SK-N-SH (cell line): ENCODE measurements at regions not wholly inside any gene's neighbourhood (a gene's known extent, or its start where the extent isn't known, plus 50 kb on each side); places are given as distances from the start of the nearest gene placed in this dataset.

ENCODE experiments used
- CTCF ChIA-PET: fragments of 300-600, 350-600 bp; formaldehyde crosslinking; extraction: SDS; loops from one replicate; lab custom pipeline; 2021; lab: Yijun Ruan, JAX
- POLR2A ChIA-PET: fragments of 350-600 bp; sonication (Branson Sonifier 250); formaldehyde crosslinking; extraction: SDS; loops from one replicate; lab custom pipeline; 2020; ENCODE audit warnings: antibody characterized with exemption, inconsistent platforms; lab: Yijun Ruan, JAX
- DNase-seq: peaks from one replicate; pipeline ENCODE4 v3.0.0; 2012
- H2AFZ ChIP-seq: fragments of 200-600 bp; sonication (generic); 2 replicates; pipeline ENCODE4 v1.8.1; 2016; ENCODE audit warnings: antibody characterized with exemption, mild to moderate bottlenecking, low read depth
- H3F3A ChIP-seq: fragments of 200-600 bp; sonication (generic); replicated peaks from 2 replicates; pipeline ENCODE3; 2016; ENCODE audit warnings: antibody characterized with exemption, mild to moderate bottlenecking; ENCODE audit not compliant: insufficient read depth
- H3K27ac ChIP-seq, 2 experiments: fragments of 200-500 bp in 1 of 2; fragments of 200-600 bp in 1 of 2; sonication (Bioruptor generic) in 1 of 2; sonication (generic), shearing (Covaris generic) in 1 of 2; 2 replicates each; pipeline versions ENCODE4 v1.5.1 to v1.6.1; 2014 to 2016; ENCODE audit warnings: low read depth in 2 of 2, inconsistent platforms in 1 of 2, low read length in 1 of 2, mild to moderate bottlenecking in 1 of 2, mixed read lengths in 1 of 2
- H3K27me3 ChIP-seq: fragments of 200-600 bp; sonication (generic), shearing (Covaris generic); 2 replicates; pipeline ENCODE4 v1.6.1; 2016; ENCODE audit warnings: mixed run types; ENCODE audit not compliant: insufficient read depth
- H3K36me3 ChIP-seq, 2 experiments: fragments of 200-500 bp in 1 of 2; fragments of 200-600 bp in 1 of 2; sonication (Bioruptor generic) in 1 of 2; sonication (generic) in 1 of 2; replicated peaks in 1 of 2; 2 replicates each; pipeline versions ENCODE3 to v1.5.1; 2014 to 2016; ENCODE audit warnings: low read length in 1 of 2, mild to moderate bottlenecking in 1 of 2; ENCODE audit not compliant: insufficient read depth in 2 of 2, control insufficient read depth in 1 of 2
- H3K4me1 ChIP-seq, 2 experiments: fragments of 200-500 bp in 1 of 2; fragments of 200-600 bp in 1 of 2; sonication (Bioruptor generic) in 1 of 2; sonication (generic), shearing (Covaris generic) in 1 of 2; 2 replicates each; pipeline versions ENCODE4 v1.5.1 to v1.6.1; 2014 to 2016; ENCODE audit warnings: low read depth in 1 of 2, low read length in 1 of 2, mixed run types in 1 of 2; ENCODE audit not compliant: insufficient read depth in 2 of 2, control insufficient read depth in 1 of 2
- H3K4me2 ChIP-seq: fragments of 200-600 bp; sonication (generic), shearing (Covaris generic); 2 replicates; pipeline ENCODE4 v1.6.1; 2017; ENCODE audit warnings: mixed run types
- H3K4me3 ChIP-seq, 2 experiments: fragments of 200-500 bp in 1 of 2; fragments of 200-600 bp in 1 of 2; sonication (Bioruptor generic) in 1 of 2; sonication (generic), shearing (Covaris generic) in 1 of 2; 2 replicates each; pipeline versions ENCODE4 v1.5.1 to v1.8.1; 2014 to 2016; ENCODE audit warnings: low read depth in 2 of 2, inconsistent platforms in 1 of 2, low read length in 1 of 2, mild to moderate bottlenecking in 1 of 2, mixed read lengths in 1 of 2, moderate library complexity in 1 of 2
- H3K79me2 ChIP-seq: fragments of 200-600 bp; sonication (generic); 2 replicates; pipeline ENCODE4 v1.8.1; 2017; ENCODE audit warnings: mild to moderate bottlenecking; ENCODE audit not compliant: insufficient read depth
- H3K9ac ChIP-seq: fragments of 200-600 bp; sonication (generic); 2 replicates; pipeline ENCODE4 v1.6.1; 2017; ENCODE audit warnings: mixed run types
- H3K9me2 ChIP-seq: fragments of 200-600 bp; sonication (generic); 2 replicates; pipeline ENCODE4 v1.6.1; 2017; ENCODE audit warnings: mixed run types
- H3K9me3 ChIP-seq: fragments of 200-600 bp; sonication (generic); 2 replicates; pipeline ENCODE4 v1.6.1; 2017; ENCODE audit warnings: mixed run types, mild to moderate bottlenecking, moderate library complexity
- H4K20me1 ChIP-seq: fragments of 200-600 bp; sonication (generic); 2 replicates; pipeline ENCODE4 v1.6.1; 2017; ENCODE audit warnings: mild to moderate bottlenecking, mixed run types; ENCODE audit not compliant: insufficient read depth
- CHD2 ChIP-seq: fragments of 150-350 bp; IDR thresholded peaks from 2 replicates; pipeline ENCODE4 v1.6.1; 2018; ENCODE audit warnings: low read length; ENCODE audit not compliant: partially characterized antibody
- FOSL2 ChIP-seq: IDR thresholded peaks from 2 replicates; pipeline ENCODE4 v1.4.0; 2012; ENCODE audit warnings: low read depth, mild to moderate bottlenecking, moderate library complexity, borderline replicate concordance
- FOXJ3 ChIP-seq: sonication (generic); formaldehyde crosslinking; IDR thresholded peaks from 2 replicates; pipeline ENCODE4 v1.5.1; 2020; ENCODE audit warnings: mild to moderate bottlenecking, missing genetic modification reagents
- FOXM1 ChIP-seq: IDR thresholded peaks from 2 replicates; pipeline ENCODE4 v1.4.0; 2012; ENCODE audit warnings: low read depth, mild to moderate bottlenecking
- GATA2 ChIP-seq: sonication (generic); formaldehyde crosslinking; IDR thresholded peaks from 2 replicates; pipeline ENCODE4 v1.5.0; 2020; ENCODE audit warnings: mild to moderate bottlenecking, missing genetic modification reagents
- JUND ChIP-seq: IDR thresholded peaks from 2 replicates; pipeline ENCODE4 v1.4.0; 2012
- MXI1 ChIP-seq: IDR thresholded peaks from 2 replicates; pipeline ENCODE4 v1.6.1; 2012; ENCODE audit warnings: mild to moderate bottlenecking, low read depth, low read length, improper control_type of control experiment
- NFIC ChIP-seq: IDR thresholded peaks from 2 replicates; pipeline ENCODE4 v1.4.0; 2012; ENCODE audit warnings: borderline replicate concordance
- RCOR1 ChIP-seq: fragments of 150-350 bp; IDR thresholded peaks from 2 replicates; pipeline ENCODE4 v1.6.1; 2017; ENCODE audit warnings: antibody characterized with exemption, low read length
- RXRA ChIP-seq: IDR thresholded peaks from 2 replicates; pipeline ENCODE4 v1.4.0; 2012; ENCODE audit warnings: low read depth, mild to moderate bottlenecking, borderline replicate concordance
- SIN3A ChIP-seq: IDR thresholded peaks from 2 replicates; pipeline ENCODE4 v1.6.1; 2012; ENCODE audit warnings: low read depth, mild to moderate bottlenecking, low read length, moderate library complexity, borderline replicate concordance
- SMC3 ChIP-seq: IDR thresholded peaks from 2 replicates; pipeline ENCODE4 v1.6.1; 2012; ENCODE audit warnings: low read depth, low read length, improper control_type of control experiment
- TAF1 ChIP-seq: IDR thresholded peaks from 2 replicates; pipeline ENCODE4 v1.6.1; 2012; ENCODE audit warnings: low read depth, mild to moderate bottlenecking, low read length, moderate library complexity, borderline replicate concordance
- TCF12 ChIP-seq: IDR thresholded peaks from 2 replicates; pipeline ENCODE4 v1.4.0; 2012
- YY1 ChIP-seq: IDR thresholded peaks from 2 replicates; pipeline ENCODE4 v1.4.0; 2012; ENCODE audit warnings: low read depth, mild to moderate bottlenecking
- WGBS: methylation state at CpG from one replicate; pipeline ENCODE4 v1.1.6; 2017; ENCODE audit warnings: low lambda C conversion rate; 5-methylcytosine and 5-hydroxymethylcytosine counted together
- TF ChIP-seq, protein P1 (sequence below): fragments of 200-600 bp; sonication (generic); IDR thresholded peaks from 2 replicates; pipeline ENCODE4 v1.6.1; 2017; ENCODE audit warnings: antibody characterized with exemption, mild to moderate bottlenecking, moderate library complexity
- TF ChIP-seq, protein P2 (sequence below): IDR thresholded peaks from 2 replicates; pipeline ENCODE4 v1.4.0; 2012; ENCODE audit warnings: low read depth, borderline replicate concordance
- TF ChIP-seq, protein P3 (sequence below): IDR thresholded peaks from 2 replicates; pipeline ENCODE4 v1.6.1; 2012; ENCODE audit warnings: mild to moderate bottlenecking, low read depth, low read length, moderate library complexity
- TF ChIP-seq, protein P4 (sequence below): IDR thresholded peaks from 2 replicates; pipeline ENCODE4 v1.4.0; 2012; ENCODE audit warnings: low read depth
- TF ChIP-seq, protein P5 (sequence below): IDR thresholded peaks from 2 replicates; pipeline ENCODE4; 2012

DNA sequence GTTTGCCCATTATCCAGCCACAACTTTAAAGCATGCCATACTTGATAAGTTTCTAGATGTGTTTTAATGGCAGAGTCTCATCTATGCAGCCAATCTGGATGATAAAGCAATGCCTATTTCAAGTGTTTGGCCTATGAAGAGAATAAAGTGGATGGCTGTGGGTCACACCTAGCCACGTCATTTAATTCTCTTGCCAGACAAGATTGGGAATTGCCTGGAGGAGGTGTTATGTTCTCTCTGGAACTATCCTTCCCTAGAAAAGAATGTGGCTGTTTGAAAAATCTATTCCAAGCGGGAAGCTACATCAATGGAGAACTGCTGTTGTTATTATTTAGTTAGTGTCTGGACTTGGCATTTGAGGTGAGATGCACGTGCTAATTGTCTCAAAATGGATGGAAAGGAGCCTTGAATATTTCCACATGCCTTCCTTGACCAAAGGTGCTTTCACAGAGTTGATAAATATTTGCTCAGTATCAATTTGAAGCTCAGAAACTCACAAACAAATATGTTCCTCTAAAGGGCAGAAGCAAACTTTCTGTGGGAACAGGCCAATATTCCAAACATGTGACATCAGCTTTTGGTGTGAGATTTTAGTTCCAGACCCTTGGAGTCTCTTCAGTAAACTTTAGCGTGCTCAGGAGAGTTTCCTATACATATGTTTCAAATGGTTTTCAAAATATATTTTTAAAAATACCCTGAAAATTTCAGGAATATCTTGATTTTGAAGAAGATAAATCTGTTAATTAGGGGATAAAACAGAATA, 510.6 kb upstream of the SGO1 start:
- ChIA-PET POLR2A (no interaction called here), CTCF (no interaction called here)
- no peaks in the 10 kb centered on the region for H3F3A ChIP-seq
- H3K4me3 ChIP-seq: no peak overlapping the region
- DNase-seq: no peak
- no peaks in the 10 kb centered on the region for H4K20me1 ChIP-seq
- no peak overlapping the region for H3K27ac ChIP-seq
- no peaks in the 10 kb centered on the region for H3K36me3 ChIP-seq
- H3K4me2 ChIP-seq: no peak overlapping the region
- H3K9me3 ChIP-seq: no peaks in the 10 kb centered on the region
- 52% methylated on average over 4 of the region's 4 CpGs for WGBS
- H3K79me2 ChIP-seq: no peaks in the 10 kb centered on the region
- no peak overlapping the region for H3K9ac ChIP-seq
- no peaks in the 10 kb centered on the region for H3K9me2 ChIP-seq
- H3K4me1 ChIP-seq: no peaks in the 10 kb centered on the region; a peak in 1 of 4 replicates
- TF ChIP-seq, protein P1, sequence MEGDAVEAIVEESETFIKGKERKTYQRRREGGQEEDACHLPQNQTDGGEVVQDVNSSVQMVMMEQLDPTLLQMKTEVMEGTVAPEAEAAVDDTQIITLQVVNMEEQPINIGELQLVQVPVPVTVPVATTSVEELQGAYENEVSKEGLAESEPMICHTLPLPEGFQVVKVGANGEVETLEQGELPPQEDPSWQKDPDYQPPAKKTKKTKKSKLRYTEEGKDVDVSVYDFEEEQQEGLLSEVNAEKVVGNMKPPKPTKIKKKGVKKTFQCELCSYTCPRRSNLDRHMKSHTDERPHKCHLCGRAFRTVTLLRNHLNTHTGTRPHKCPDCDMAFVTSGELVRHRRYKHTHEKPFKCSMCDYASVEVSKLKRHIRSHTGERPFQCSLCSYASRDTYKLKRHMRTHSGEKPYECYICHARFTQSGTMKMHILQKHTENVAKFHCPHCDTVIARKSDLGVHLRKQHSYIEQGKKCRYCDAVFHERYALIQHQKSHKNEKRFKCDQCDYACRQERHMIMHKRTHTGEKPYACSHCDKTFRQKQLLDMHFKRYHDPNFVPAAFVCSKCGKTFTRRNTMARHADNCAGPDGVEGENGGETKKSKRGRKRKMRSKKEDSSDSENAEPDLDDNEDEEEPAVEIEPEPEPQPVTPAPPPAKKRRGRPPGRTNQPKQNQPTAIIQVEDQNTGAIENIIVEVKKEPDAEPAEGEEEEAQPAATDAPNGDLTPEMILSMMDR: no peak
- no peak for TF ChIP-seq NFIC
- TF ChIP-seq, protein P2, sequence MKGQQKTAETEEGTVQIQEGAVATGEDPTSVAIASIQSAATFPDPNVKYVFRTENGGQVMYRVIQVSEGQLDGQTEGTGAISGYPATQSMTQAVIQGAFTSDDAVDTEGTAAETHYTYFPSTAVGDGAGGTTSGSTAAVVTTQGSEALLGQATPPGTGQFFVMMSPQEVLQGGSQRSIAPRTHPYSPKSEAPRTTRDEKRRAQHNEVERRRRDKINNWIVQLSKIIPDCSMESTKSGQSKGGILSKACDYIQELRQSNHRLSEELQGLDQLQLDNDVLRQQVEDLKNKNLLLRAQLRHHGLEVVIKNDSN: no peak
- TF ChIP-seq JUND: no peak
- TF ChIP-seq CHD2: no peak
- no peak for TF ChIP-seq FOXJ3
- TF ChIP-seq MXI1: no peak
- TF ChIP-seq FOXM1: no peak
- TF ChIP-seq, protein P3, sequence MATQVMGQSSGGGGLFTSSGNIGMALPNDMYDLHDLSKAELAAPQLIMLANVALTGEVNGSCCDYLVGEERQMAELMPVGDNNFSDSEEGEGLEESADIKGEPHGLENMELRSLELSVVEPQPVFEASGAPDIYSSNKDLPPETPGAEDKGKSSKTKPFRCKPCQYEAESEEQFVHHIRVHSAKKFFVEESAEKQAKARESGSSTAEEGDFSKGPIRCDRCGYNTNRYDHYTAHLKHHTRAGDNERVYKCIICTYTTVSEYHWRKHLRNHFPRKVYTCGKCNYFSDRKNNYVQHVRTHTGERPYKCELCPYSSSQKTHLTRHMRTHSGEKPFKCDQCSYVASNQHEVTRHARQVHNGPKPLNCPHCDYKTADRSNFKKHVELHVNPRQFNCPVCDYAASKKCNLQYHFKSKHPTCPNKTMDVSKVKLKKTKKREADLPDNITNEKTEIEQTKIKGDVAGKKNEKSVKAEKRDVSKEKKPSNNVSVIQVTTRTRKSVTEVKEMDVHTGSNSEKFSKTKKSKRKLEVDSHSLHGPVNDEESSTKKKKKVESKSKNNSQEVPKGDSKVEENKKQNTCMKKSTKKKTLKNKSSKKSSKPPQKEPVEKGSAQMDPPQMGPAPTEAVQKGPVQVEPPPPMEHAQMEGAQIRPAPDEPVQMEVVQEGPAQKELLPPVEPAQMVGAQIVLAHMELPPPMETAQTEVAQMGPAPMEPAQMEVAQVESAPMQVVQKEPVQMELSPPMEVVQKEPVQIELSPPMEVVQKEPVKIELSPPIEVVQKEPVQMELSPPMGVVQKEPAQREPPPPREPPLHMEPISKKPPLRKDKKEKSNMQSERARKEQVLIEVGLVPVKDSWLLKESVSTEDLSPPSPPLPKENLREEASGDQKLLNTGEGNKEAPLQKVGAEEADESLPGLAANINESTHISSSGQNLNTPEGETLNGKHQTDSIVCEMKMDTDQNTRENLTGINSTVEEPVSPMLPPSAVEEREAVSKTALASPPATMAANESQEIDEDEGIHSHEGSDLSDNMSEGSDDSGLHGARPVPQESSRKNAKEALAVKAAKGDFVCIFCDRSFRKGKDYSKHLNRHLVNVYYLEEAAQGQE: no peak
- TF ChIP-seq TCF12: no peak
- TF ChIP-seq FOSL2: no peak
- no peak for TF ChIP-seq TAF1
- TF ChIP-seq, protein P4, sequence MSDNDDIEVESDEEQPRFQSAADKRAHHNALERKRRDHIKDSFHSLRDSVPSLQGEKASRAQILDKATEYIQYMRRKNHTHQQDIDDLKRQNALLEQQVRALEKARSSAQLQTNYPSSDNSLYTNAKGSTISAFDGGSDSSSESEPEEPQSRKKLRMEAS: no peak
- no peak for TF ChIP-seq YY1
- TF ChIP-seq GATA2: no peak
- no peak for TF ChIP-seq SIN3A
- no peak for TF ChIP-seq RCOR1
- no peak for TF ChIP-seq RXRA
- no peak for TF ChIP-seq SMC3
- TF ChIP-seq, protein P5, sequence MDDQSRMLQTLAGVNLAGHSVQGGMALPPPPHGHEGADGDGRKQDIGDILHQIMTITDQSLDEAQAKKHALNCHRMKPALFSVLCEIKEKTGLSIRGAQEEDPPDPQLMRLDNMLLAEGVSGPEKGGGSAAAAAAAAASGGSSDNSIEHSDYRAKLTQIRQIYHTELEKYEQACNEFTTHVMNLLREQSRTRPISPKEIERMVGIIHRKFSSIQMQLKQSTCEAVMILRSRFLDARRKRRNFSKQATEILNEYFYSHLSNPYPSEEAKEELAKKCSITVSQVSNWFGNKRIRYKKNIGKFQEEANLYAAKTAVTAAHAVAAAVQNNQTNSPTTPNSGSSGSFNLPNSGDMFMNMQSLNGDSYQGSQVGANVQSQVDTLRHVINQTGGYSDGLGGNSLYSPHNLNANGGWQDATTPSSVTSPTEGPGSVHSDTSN: no peak
- no peak overlapping the region for H2AFZ ChIP-seq
- H3K27me3 ChIP-seq: no peaks in the 10 kb centered on the region
